ENCODE measurements at regions not wholly inside any gene's neighbourhood (a gene's known extent, or its start where the extent isn't known, plus 50 kb on each side); places are given as distances from the start of the nearest gene placed in this dataset.
"Not testable (repeated sequence)": the region's sequence is repeated elsewhere in the genome, so short reads cannot be mapped to it uniquely, and the experiment has no call there.

DNA sequence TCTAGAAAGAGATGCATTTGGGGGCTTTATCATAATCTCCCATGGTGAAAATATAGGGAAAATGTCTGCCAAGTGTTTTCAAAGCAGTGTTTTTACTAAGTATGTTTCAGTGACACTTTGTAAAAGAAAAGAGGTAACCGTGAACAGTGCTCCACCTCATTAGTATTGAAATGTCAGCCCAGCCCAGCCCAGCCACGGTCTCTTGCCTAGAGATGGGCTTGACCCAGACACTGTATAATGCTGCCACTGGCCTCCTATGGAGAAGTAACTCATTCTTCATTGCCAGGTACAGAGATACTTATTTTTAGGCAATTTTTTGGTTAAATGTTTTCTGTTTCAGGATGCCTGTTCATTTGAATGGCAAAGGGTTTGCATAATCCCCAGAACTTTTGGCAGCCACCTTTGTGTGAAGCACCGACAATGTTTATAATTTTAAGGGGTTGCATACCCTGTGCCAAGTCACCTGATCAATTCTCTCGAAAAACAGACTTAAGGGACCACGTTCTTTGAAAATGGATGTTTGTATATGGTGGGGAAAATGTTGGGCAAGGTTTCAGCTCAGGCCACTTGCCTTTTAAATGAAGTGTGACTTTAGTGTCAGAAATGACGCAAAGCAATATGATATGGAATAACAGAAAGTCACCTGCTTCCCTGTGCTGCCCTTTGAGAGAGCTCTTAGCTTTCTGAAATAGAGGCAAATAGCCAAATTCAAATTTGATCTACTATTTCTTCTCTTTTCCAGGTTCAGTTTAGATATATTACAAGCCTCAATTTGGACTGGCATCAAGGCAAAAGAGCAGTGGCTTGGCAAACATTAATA is 314.5 kb upstream of the RGPD4 start:
- no peak overlapping the region for H3K4me3 ChIP-seq
- DNase-seq (ENCODE audit: low spot score in 2 of 2) = no peak
- intact Hi-C loops (cut with DNase I) = no loop called here
- no peaks in the 10 kb centered on the region for H3K27me3 ChIP-seq
- TF ChIP-seq CTCF (IDR thresholded peaks at IDR 0.05) = no peak
- no peaks in the 10 kb centered on the region for H3K9me3 ChIP-seq
- no peak overlapping the region for H3K27ac ChIP-seq
- no peaks in the 10 kb centered on the region for H3K4me1 ChIP-seq
- H3K36me3 ChIP-seq = no peaks in the 10 kb centered on the region

- Histone ChIP-seq H3K27me3 (no peaks in the 10 kb centered on the region), H3K27ac (no peak overlapping the region), H3K9me3 (no peaks in the 10 kb centered on the region), H3K4me1 (peaks cover 0 to 3% of the 10 kb centered on the region in 2 donors), H3K4me3 (no peak overlapping the region), H3K36me3 (no peaks in the 10 kb centered on the region)
- DNase-seq (ENCODE audit: low spot score in 2 of 2) = no peak
- TF ChIP-seq CTCF (IDR thresholded peaks at IDR 0.05) = no peak
- intact Hi-C loops (cut with DNase I) = no loop called here
These were observed 301.3 kb upstream of the RGPD4 start for GRCh38 chr2:107525406-107525805.

DNA sequence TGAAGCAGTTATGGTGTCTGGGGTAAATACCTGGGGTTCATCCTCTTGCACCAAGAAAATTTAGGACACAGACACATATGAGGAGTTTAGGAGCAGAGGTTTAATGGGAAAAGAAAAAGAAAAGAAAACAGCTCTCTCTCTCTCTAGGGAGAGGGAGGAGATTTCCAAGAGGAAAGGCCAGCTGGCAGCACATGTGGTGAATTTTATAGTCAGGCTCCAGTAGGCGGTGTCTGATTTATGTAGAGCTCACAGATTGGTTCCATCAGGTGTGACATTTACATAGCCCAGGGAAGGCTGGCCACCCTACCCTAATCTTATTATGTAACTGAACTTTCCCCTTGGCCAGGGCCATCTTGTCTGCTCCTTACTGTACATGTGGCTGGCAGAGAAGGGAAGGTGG is 297.5 kb upstream of the RGPD4 start:
- no peaks in the 10 kb centered on the region for H3K9me3 ChIP-seq
- TF ChIP-seq CTCF (IDR thresholded peaks at IDR 0.05) = no peak
- no peaks in the 10 kb centered on the region for H3K36me3 ChIP-seq
- no peak overlapping the region for H3K27ac ChIP-seq
- peaks cover 0 to 3% of the 10 kb centered on the region in 2 donors for H3K4me1 ChIP-seq
- DNase-seq (ENCODE audit: low spot score in 2 of 2) = no peak
- H3K4me3 ChIP-seq = no peak overlapping the region
- intact Hi-C loops (cut with DNase I) = no loop called here
- H3K27me3 ChIP-seq = no peaks in the 10 kb centered on the region

- no peaks in the 10 kb centered on the region for H3K9me3 ChIP-seq
- H3K27me3 ChIP-seq = no peaks in the 10 kb centered on the region
- DNase-seq (ENCODE audit: low spot score in 2 of 2) = no peak
- no peak overlapping the region for H3K4me3 ChIP-seq
- TF ChIP-seq CTCF (IDR thresholded peaks at IDR 0.05) = no peak
- intact Hi-C loops (cut with DNase I) = no loop called here
- peaks cover 0 to 3% of the 10 kb centered on the region in 2 donors for H3K4me1 ChIP-seq
- H3K36me3 ChIP-seq = no peaks in the 10 kb centered on the region
- no peak overlapping the region for H3K27ac ChIP-seq
These were observed 296.6 kb upstream of the RGPD4 start for GRCh38 chr2:107530046-107530445.

DNA sequence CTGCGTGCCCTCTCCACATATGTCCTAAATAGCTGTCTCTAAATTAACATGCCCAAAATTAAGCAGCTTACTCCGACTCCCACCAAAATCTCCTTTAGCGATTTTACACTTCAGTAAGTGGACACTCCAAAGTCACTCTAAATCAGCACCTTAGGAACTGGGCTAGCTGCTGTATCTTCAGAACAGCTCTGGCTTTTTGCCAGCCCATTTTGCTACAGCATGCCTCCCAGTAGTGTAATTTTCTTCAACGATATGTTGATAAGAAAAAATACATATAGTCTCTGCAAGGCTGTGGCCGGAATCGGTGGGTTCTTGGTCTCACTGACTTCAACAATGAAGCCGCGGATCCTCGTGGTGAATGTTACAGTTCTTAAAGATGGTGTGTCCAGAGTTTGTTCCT is 291.8 kb upstream of the RGPD4 start:
- TF ChIP-seq CTCF (IDR thresholded peaks at IDR 0.05) = no peak
- Histone ChIP-seq H3K4me3 (no peak overlapping the region), H3K27ac (no peak overlapping the region), H3K9me3 (no peaks in the 10 kb centered on the region), H3K4me1 (no peaks in the 10 kb centered on the region), H3K27me3 (no peaks in the 10 kb centered on the region), H3K36me3 (no peaks in the 10 kb centered on the region)
- intact Hi-C loops (cut with DNase I) = no loop called here
- no peak for DNase-seq (ENCODE audit: low spot score in 2 of 2)

DNA sequence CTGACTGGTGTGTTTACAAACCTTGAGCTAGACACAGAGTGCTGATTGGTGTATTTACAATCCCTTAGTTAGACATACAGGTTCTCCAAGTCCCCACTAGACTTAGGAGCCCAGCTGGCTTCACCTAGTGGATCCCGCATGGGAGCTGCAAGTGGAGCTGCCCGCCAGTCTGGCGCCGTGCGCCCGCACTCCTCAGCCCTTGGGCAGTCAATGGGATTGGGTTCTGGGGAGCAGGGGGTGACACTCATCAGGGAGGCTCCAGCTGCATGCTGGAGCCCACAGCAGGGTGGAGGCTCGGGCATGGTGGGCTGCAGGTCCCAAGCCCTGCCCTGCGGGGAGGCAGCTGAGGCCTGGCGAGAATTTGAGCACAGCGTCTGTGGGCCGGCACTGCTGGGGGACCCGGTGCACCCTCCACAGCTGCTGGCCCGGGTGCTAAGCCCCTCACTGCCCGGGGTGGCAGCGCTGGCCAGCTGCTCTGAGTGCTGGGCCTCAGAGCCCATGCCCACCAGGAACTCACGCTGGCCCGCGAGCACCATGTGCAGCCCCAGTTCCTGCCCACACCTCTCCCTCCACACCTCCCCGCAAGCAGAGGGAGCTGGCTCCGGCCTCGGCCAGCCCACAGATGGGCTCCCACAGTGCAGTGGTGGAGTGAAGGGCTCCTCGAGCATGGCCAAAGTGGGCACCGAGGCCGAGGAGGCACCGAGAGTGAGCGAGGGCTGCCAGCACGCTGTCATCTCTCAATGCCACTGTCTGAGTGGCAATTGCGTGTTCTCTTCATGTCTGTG is 290.6 kb upstream of the RGPD4 start:
- H3K4me1 ChIP-seq; H3K27ac ChIP-seq; DNase-seq (ENCODE audit: low spot score in 2 of 2); intact Hi-C loops (cut with DNase I); H3K36me3 ChIP-seq; H3K4me3 ChIP-seq; H3K27me3 ChIP-seq; H3K9me3 ChIP-seq: not testable (repeated sequence)
